ENCODE measurements at regions not wholly inside any gene's neighbourhood (a gene's known extent, or its start where the extent isn't known, plus 50 kb on each side); places are given as distances from the start of the nearest gene placed in this dataset.

- POLR2A ChIA-PET: no interaction called here
- H3K27me3 Mint-ChIP-seq: peaks cover 3% of the 10 kb centered on the region
- no peak overlapping the region for H3K4me3 Mint-ChIP-seq
- H3K27ac Mint-ChIP-seq: no peak overlapping the region
- no peak for DNase-seq
- no peaks in the 10 kb centered on the region for H3K4me1 Mint-ChIP-seq
- no peaks in the 10 kb centered on the region for H3K36me3 Mint-ChIP-seq (ENCODE audit: low read depth)
- no peaks in the 10 kb centered on the region for H3K9me3 Mint-ChIP-seq
- CTCF ChIA-PET: no interaction called here
Measured at GRCh38 chr14:97267509-97267908, 470.3 kb downstream of the VRK1 start.

DNA sequence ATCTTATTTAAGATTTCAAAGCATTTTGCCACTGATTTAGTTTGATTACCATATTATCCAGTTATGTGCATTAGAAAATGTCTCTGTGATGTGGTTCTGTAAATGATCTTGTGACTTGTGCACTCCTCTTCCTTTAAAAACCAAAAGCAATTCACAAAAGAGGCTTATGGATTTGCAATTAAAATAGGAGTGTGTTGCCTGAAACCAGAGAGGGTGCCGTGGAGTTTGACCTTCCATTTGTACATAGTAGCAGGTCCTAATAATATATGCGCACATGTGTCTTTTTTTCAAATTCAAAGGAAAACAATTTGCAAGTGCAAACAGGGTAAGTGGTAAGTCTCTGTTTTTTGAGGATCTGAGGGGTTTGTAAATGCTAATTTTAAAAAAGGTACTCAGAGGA is 470.9 kb downstream of the VRK1 start:
- DNase-seq: no peak
- Mint-ChIP-seq H3K27ac (no peak overlapping the region), H3K27me3 (peaks cover 3% of the 10 kb centered on the region), H3K4me1 (no peaks in the 10 kb centered on the region), H3K36me3 (ENCODE audit: low read depth) (no peaks in the 10 kb centered on the region), H3K9me3 (no peaks in the 10 kb centered on the region), H3K4me3 (no peak overlapping the region)
- CTCF ChIA-PET: no interaction called here
- POLR2A ChIA-PET: no interaction called here

- peaks cover 7% of the 10 kb centered on the region for H3K27me3 Mint-ChIP-seq
- CTCF ChIA-PET: no interaction called here
- no peak for DNase-seq
- no peaks in the 10 kb centered on the region for H3K9me3 Mint-ChIP-seq
- no peak overlapping the region for H3K4me3 Mint-ChIP-seq
- POLR2A ChIA-PET: no interaction called here
- H3K27ac Mint-ChIP-seq: no peak overlapping the region
- H3K4me1 Mint-ChIP-seq: no peaks in the 10 kb centered on the region
- no peaks in the 10 kb centered on the region for H3K36me3 Mint-ChIP-seq (ENCODE audit: low read depth)
Measured at GRCh38 chr14:97270308-97270707, 473.1 kb downstream of the VRK1 start.

- no peak for DNase-seq
- CTCF ChIA-PET: no interaction called here
- Mint-ChIP-seq H3K36me3 (ENCODE audit: low read depth) (no peaks in the 10 kb centered on the region), H3K4me1 (peaks cover 9% of the 10 kb centered on the region), H3K27ac (no peak overlapping the region), H3K4me3 (no peak overlapping the region), H3K27me3 (peaks cover 8% of the 10 kb centered on the region), H3K9me3 (no peaks in the 10 kb centered on the region)
- POLR2A ChIA-PET: no interaction called here
Measured at GRCh38 chr14:97271451-97271960, 474.3 kb downstream of the VRK1 start.

DNA sequence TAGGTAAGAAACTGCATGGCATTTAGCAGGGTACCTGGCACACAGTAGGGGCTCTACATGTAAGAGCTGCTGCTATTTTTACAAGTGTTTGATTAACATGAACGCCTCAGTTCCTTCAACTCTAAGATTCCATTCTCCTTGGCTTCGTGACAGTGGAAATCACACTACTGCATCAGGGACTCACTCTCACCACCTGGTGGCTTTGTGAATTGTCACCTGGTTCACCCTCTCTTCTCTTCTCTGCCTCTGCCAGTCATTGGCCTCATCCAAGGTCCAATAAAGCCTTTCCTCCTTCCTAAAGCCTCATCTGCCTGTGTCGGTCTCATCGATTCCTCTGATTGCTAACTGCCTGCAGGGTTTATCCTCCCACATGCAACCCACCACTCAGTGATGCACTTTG is 476.4 kb downstream of the VRK1 start:
- Mint-ChIP-seq H3K27ac (no peak overlapping the region), H3K36me3 (ENCODE audit: low read depth) (no peaks in the 10 kb centered on the region), H3K4me1 (peaks cover 15% of the 10 kb centered on the region), H3K27me3 (peaks cover 8% of the 10 kb centered on the region), H3K9me3 (no peaks in the 10 kb centered on the region), H3K4me3 (no peak overlapping the region)
- ChIA-PET CTCF (no interaction called here), POLR2A (no interaction called here)
- DNase-seq: no peak

DNA sequence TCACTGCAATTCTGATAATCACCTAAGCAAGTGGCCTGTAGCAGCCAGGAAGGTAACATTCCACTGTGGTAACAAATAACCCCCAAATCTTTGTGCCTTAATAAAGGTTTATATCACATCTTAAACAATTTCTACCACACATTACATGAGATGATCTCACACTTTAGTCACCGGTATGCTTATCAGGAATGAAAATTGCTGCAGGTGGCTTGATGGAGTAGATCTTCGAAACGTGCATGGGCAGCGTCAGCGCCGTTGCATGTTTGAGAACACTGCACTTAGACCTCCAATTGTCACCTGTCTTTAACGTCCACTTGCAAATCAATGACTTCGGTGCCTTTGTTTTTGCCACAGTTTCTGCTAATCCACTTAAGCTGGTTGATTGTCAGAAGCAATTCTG is 477.4 kb downstream of the VRK1 start:
- CTCF ChIA-PET: no interaction called here
- Mint-ChIP-seq H3K4me1 (peaks cover 15% of the 10 kb centered on the region), H3K4me3 (no peak overlapping the region), H3K27ac (no peak overlapping the region), H3K36me3 (ENCODE audit: low read depth) (no peaks in the 10 kb centered on the region), H3K9me3 (no peaks in the 10 kb centered on the region), H3K27me3 (peaks cover 10% of the 10 kb centered on the region)
- no peak for DNase-seq
- POLR2A ChIA-PET: no interaction called here

DNA sequence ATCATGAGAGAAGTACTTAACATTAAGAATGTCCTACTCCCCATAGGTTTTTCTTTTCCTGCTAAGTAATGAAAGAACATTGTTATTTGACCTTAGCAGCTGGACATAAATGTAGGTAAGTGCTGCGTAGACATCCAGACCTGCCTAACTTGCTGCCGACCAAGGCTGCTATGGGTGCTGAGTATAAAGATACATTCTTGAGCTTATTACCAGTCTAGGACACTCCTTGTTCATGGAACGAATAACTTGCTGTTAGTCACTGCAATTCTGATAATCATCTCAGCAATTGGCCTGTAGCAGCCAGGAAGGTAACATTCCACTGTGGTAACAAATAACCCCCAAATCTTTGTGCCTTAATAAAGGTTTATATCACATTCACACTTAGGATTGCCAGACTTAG is 478.1 kb downstream of the VRK1 start:
- H3K9me3 Mint-ChIP-seq: no peaks in the 10 kb centered on the region

DNA sequence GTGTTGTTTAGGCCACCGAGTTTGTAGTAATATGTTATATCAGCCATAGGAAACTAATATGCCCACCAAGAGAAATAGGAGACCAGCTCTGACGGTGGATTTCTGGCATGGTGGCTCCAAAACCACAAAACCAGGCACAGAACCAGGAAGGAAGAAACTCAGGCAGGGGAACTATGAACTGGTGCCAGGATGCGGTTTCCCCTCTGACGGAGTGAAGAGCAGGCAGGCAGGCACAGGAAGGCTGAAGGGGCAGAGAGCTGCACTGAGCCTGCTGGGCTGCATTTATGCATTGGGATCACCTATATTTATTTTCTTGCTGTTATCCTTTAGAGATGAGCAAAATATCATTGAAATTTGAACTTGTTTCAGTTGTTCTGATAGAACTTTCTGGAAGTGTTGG is 479.4 kb downstream of the VRK1 start:
- ChIA-PET CTCF (no interaction called here), POLR2A (interaction anchor here (0.7 kb wide), 1 partner anchor 96 kb away, joined by 3 read pairs; no protein-coding TSS in a partner anchor)
- peaks cover 10% of the 10 kb centered on the region for H3K27me3 Mint-ChIP-seq
- no peak overlapping the region for H3K4me3 Mint-ChIP-seq
- no peaks in the 10 kb centered on the region for H3K36me3 Mint-ChIP-seq (ENCODE audit: low read depth)
- H3K9me3 Mint-ChIP-seq: no peaks in the 10 kb centered on the region
- H3K4me1 Mint-ChIP-seq: peaks cover 15% of the 10 kb centered on the region
- DNase-seq: no peak
- no peak overlapping the region for H3K27ac Mint-ChIP-seq

More for the DNA sequence above, 478.1 kb downstream of the VRK1 start:
- H3K27ac Mint-ChIP-seq: no peak overlapping the region
- no peak for DNase-seq
- peaks cover 10% of the 10 kb centered on the region for H3K27me3 Mint-ChIP-seq
- H3K4me1 Mint-ChIP-seq: peaks cover 15% of the 10 kb centered on the region
- ChIA-PET POLR2A (no interaction called here), CTCF (no interaction called here)
- H3K36me3 Mint-ChIP-seq (ENCODE audit: low read depth): no peaks in the 10 kb centered on the region
- no peak overlapping the region for H3K4me3 Mint-ChIP-seq

DNA sequence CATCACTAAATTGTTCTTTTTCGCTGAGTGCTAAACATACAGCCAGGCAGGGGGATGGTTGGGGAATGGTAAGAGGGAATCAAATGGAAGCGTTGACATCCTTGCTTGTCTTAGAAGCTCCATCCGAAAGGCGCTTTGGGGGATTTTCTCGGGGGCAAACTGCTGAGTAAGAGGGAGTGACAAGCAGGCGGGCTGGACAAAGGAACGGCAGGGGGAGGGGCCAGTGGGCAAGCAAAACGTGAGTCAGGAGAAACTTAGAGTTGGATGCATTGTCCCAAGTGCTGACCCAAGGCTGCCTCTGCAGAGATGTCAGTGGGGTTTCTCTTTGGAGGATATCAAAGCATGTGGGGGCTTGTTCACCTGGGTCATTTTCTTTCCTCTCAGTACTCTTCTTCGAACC is 480.5 kb downstream of the VRK1 start:
- CTCF ChIA-PET: no interaction called here
- Mint-ChIP-seq H3K27ac (no peak overlapping the region), H3K4me1 (peaks cover 15% of the 10 kb centered on the region), H3K9me3 (no peaks in the 10 kb centered on the region), H3K36me3 (ENCODE audit: low read depth) (no peaks in the 10 kb centered on the region), H3K4me3 (no peak overlapping the region), H3K27me3 (peaks cover 10% of the 10 kb centered on the region)
- no peak for DNase-seq
- POLR2A ChIA-PET: no interaction called here

- Mint-ChIP-seq H3K4me3 (no peak overlapping the region), H3K36me3 (ENCODE audit: low read depth) (no peaks in the 10 kb centered on the region), H3K27me3 (peaks cover 11% of the 10 kb centered on the region), H3K4me1 (peaks cover 15% of the 10 kb centered on the region), H3K9me3 (no peaks in the 10 kb centered on the region), H3K27ac (no peak overlapping the region)
- DNase-seq: no peak
- ChIA-PET POLR2A (no interaction called here), CTCF (no interaction called here)
Measured at GRCh38 chr14:97280526-97280925, 483.3 kb downstream of the VRK1 start.

DNA sequence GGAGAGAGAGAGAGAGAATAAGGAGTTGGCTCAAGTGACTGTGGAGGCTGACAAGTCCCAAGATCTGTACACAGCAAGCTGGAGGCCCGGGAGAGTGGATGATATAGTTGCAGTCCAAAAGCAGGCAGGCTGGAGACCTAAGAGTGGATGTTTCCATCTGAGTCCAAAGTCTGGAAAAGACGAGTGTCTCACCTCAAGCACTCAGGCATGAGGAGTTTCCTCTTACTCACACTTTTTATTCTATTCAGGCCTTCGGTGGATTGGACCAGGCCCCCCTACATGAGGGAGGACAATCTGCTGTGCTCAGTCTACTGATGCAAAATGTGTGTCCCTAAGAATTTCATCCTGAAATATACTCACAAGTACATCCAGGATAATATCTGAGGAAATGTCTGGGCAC is 484.6 kb downstream of the VRK1 start:
- no peak for DNase-seq
- POLR2A ChIA-PET: no interaction called here
- Mint-ChIP-seq H3K36me3 (ENCODE audit: low read depth) (no peaks in the 10 kb centered on the region), H3K27me3 (peaks cover 17% of the 10 kb centered on the region), H3K4me1 (peaks cover 4% of the 10 kb centered on the region), H3K4me3 (no peak overlapping the region), H3K27ac (no peak overlapping the region), H3K9me3 (no peaks in the 10 kb centered on the region)
- CTCF ChIA-PET: no interaction called here

- no peaks in the 10 kb centered on the region for H3K9me3 Mint-ChIP-seq
- no peak overlapping the region for H3K4me3 Mint-ChIP-seq
- ChIA-PET POLR2A (no interaction called here), CTCF (no interaction called here)
- no peak overlapping the region for H3K27ac Mint-ChIP-seq
- DNase-seq: no peak
- H3K36me3 Mint-ChIP-seq (ENCODE audit: low read depth): no peaks in the 10 kb centered on the region
- peaks cover 16% of the 10 kb centered on the region for H3K27me3 Mint-ChIP-seq
- no peaks in the 10 kb centered on the region for H3K4me1 Mint-ChIP-seq
Measured at GRCh38 chr14:97282210-97283004, 485.2 kb downstream of the VRK1 start.

DNA sequence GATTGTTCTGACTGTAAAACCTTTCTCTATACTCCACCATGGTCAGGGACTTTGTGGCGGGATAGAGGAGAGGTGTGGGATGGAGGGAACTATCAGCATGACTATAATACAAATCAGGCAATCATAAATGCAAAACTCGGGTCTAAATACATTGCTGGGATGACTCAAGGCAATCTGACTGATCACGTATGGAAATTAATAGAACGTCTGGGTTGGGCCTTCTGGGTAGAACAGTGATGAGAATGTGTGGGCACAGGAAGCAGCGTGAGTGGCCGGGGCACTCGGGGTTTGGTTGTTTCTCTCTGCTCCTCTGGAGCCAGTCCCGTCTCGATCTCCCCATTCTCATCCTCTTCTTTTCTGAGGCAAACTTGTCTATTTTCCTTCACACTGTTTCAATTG is 485.8 kb downstream of the VRK1 start:
- Mint-ChIP-seq H3K27ac (no peak overlapping the region), H3K36me3 (ENCODE audit: low read depth) (no peaks in the 10 kb centered on the region), H3K4me1 (no peaks in the 10 kb centered on the region), H3K27me3 (peaks cover 21% of the 10 kb centered on the region), H3K9me3 (peaks cover 3% of the 10 kb centered on the region), H3K4me3 (no peak overlapping the region)
- DNase-seq: no peak
- ChIA-PET POLR2A (no interaction called here), CTCF (no interaction called here)

GRCh38 chr14:97283426-97283825 is 486.2 kb downstream of the VRK1 start:
- no peak overlapping the region for H3K4me3 Mint-ChIP-seq
- DNase-seq: no peak
- no peaks in the 10 kb centered on the region for H3K4me1 Mint-ChIP-seq
- peaks cover 6% of the 10 kb centered on the region for H3K9me3 Mint-ChIP-seq
- no peak overlapping the region for H3K27ac Mint-ChIP-seq
- peaks cover 23% of the 10 kb centered on the region for H3K27me3 Mint-ChIP-seq
- POLR2A ChIA-PET: no interaction called here
- CTCF ChIA-PET: no interaction called here
- no peaks in the 10 kb centered on the region for H3K36me3 Mint-ChIP-seq (ENCODE audit: low read depth)
